Activated CD8-positive, alpha-beta memory T cell treated with anti-CD3 and anti-CD28 coated beads for 48 hours (primary cell): ENCODE measurements at regions not wholly inside any gene's neighbourhood (a gene's known extent, or its start where the extent isn't known, plus 50 kb on each side); places are given as distances from the start of the nearest gene placed in this dataset.
"Not testable (repeated sequence)": the region's sequence is repeated elsewhere in the genome, so short reads cannot be mapped to it uniquely, and the experiment has no call there.

Experiments used
- DNase-seq, 3 experiments: peaks; one replicate each; pipeline ENCODE4 v3.0.0-alpha.2; 2020; ENCODE audit warnings: low read depth in 2 of 3, low spot score in 2 of 3

DNA sequence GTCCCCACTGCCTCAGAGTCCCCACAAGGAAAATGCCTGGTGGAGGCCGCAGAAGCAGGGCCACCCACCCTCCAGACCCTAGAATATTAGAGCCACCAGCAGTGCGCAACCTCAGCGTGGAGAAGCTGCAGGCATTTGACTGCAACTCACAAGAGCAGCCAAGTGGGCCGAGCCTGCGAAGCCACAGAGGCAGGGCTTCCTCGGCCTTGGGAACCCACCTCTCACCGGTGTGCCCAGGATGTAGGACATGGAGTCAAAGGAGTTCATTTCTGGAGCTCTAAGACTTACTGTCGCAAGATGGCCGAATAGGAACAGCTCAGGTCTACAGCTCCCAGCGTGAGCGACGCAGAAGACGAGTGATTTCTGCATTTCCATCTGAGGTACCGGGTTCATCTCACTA is 397.9 kb upstream of the PIK3R1 start:
- DNase-seq = no peak

DNA sequence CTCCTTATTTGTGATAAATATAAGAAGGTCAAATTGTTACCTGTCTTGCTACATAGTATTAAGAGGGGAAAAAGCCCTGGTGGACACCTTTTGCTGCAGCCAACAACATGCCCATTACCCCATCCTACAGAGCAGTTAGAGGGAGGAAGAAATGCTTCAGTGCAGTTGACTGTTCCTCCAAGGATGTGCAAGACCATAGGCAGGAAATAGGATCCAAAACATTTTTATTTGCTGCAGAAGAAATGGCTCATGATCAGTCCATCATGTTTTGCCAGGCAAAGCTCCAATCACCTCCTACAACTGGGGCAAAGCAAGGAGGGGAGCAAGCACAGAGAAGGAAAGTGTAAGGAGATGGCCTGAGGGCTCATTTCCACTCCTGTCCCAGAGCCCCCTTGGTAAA is 399.1 kb upstream of the PIK3R1 start:
- DNase-seq = no peak

DNA sequence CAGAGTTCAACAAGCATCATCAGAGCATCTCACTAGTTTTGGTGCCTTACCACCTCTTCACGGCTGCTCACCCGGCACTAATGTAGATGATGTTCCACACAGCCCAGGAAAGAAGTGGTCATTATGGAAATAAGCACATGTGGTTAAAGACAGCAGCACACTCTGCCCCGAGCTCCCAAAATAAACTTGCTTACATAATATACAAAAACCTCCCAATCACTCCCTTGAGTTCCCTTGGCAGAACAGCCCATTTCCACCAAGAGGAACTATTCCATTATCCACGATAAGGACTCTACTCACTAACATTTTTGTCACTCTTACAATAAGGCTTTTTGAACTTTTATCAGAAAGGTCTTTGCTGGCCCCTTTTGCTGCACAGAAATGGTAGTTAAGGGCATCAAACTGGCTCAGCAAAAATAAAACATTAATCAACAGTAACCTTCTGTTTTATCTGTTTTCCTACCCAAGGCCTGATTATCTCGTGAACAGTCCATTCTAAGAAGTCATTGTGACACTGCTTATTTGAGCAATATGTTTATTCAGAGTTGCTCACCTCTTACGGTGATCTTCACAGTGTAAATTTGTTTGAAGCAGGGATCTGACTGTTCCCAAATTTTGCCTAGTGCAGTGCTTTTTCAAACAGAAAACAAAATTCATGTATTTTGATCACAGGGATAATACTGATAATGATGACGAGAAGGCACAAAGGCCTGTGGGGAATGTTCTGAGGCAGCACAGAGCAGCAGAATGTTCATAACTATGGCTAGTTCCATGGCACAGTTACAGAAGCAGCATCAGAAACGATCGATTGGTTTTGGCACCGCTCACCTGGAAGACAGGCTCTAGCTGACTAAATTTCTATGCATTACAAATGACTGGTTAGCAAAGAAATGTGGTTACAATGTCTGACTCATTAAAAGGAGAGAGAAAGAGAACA is 399.8 kb upstream of the PIK3R1 start:
- no peak for DNase-seq

DNA sequence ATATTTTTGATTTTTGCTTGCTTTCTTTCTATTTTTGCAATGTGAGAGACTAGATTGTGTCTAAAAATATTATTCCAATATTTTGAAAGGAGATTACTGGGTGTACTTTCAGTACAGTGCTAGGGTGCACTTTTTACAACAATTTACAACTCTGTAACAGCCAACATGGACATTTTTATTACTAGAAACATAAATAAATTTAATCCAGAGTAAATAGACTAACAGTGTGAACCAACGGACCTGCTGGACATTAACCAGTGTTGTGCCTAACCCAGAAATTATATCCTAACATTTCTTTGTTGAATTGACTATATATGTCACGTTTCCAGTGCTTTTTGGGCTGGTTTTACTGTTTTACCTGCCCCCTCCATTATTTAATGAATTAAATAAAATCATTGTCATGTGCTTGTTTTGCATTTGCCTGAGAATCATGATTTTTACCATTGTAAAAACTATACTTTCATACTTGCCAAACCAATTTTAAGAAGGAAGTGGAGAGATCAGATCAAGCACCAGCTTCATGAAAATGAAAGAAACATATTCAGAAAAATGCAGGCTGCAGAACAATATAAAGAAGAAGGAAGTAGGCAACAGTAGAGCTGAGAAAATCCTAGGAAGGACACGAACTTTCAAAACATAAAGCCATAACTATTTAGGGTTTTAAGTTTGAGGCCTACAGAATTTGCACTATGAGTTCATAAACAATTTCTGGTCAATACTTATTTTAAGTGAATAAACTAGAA is 400.8 kb upstream of the PIK3R1 start:
- no peak for DNase-seq

DNA sequence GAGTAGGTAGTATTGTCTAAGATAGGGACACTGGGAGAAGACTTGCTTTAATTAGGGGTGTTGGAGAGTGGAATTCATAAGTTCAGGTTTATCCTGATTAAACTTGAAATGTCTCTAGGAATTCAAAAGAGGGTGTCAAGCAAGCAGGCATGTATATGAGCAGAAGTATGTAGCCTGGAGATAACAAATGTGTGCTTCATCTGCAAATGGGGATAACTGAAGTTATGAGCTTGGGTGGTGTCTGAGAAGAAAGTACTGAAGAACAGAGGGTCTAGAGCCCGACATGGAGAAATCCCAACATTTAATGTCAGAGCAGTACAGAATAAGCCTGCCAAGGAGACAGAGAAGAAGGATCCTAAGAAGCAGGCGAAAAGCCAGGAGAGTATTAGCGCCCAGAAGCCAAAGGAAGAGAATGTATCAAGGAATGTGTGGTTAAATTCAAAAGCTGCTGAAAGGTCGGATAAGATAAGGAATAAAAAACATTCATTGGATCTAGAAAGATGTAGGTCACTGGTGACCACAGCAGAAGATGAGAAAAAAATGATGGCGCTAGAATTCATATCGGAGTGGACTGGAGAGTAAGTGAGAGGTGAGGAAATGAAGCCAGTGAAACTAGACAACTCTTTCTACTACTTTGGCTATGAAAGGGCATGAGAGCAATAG is 401.5 kb upstream of the PIK3R1 start:
- DNase-seq = no peak

DNA sequence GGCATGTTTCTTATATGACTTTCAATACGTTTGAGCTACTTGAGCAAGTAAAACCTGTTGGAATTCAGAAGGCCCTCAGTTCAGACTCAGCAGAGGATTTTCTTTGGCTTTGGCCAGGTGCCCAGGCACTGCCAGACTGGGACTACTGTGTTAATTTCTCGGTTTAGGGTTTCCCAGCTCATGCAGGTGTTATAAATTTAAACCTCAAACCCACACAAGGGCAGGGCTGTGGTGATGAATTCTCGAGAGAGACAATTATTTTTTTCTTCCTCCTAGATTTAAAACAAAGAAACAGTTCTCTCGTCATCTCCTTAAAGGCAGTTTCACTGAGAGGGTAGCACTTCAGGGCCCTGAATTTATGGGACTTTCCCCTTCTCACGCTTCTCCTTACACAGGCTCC is 406.0 kb upstream of the PIK3R1 start:
- no peak for DNase-seq

DNA sequence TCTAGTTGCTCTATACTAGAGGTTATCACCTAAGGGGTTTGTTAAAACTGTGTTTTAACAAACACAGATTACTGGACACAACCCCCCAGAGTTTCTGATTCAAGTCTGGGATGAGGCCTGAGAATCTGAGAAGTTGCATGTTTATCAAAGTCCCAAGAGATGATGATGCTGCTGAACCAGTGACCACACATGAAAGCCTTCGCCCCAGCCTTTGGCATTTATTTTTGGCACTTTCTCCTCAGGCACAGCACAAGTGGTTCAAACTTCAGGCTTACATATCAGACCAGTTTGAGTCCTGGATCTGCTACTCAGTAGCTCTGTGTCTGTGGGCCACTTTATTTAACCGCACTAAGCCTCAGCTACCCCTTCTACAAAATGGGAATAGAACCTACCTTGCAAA is 407.2 kb upstream of the PIK3R1 start:
- no peak for DNase-seq

DNA sequence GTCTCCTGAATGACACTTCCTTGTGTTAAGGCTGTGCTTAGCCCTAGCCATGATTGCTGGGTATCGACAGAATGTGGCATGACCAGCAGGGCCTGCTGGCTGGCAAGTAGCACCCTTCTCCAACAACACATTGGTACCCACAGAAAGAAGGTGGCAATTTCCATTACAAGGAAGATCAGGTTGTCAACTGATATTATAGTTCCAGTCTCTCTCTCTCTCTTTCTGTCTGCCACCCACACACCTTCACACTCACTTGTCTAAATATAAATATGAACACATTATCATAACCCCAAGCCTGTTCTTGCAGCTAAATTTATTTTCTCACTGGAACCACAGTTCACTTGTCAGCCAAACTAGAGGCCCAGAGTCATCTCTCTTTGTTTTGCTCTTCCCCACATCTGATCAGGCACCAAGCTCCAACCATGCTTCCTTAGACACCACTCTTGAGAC is 408.1 kb upstream of the PIK3R1 start:
- DNase-seq = no peak

DNA sequence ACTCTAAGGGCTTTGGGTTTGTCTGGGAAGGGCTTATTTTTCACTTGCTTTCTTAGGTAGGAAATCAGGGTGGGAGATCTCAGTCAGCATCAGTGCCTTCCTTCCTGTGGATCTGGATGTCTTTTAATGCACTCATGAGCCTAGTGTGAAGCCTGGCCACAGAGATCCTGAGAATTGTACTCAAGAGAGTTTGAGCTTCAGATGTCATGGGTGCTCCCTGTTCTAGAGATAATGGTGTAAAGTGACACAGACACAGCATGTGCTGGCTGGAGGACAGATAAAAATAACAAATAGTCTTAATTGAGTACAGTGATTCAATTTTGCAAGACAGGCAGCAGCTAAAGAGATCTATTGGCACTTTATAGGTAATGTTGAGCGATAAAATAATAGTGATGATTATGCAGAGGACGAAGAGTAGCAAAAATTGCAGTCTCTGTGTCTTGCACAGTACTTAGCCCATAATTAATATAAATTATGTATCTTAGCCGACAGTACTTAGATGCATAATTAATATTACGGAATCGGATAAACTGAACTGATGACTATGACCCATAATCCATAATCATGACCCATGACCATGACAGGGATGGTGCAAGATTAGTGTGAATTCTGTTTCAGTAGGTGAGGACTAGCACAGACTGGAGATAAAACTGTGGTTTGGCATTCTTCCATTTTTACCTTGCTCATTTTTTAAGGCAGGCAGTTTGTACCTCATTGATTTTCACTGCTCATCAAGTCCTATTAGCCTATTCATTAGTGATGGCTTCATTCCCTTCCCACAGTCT is 408.7 kb upstream of the PIK3R1 start:
- DNase-seq = no peak

DNA sequence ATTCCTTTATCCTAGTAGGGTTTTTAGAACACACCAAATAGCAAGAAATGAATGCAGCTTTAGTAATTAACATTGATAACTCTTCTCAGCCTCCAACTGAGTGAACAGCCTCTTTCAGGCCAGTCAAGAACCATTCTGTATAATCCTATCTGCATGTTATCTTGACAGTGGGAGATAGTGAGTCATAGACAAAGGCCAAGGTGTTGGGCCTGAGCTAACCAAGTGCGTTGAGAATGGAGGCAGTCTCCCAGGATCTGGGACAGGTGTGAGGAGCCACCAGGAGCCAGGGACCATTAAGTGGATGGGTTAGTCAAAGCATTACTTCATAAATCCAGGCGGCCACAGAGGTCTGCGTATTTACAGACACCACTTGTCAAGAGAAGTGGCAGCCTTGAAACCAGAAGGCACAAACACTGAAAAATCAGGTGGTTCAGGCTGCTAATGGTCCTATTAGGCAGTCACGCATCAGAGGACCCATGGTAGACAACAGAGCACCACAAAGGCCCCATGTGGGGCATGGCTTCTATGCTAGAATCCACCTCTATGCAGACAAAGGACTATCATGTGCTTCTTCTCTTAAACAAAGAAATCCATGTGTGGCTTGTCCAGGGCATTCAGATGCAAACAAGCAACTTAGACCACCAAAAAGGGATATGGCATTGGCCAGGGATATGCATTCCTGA is 409.7 kb upstream of the PIK3R1 start:
- DNase-seq = no peak

DNA sequence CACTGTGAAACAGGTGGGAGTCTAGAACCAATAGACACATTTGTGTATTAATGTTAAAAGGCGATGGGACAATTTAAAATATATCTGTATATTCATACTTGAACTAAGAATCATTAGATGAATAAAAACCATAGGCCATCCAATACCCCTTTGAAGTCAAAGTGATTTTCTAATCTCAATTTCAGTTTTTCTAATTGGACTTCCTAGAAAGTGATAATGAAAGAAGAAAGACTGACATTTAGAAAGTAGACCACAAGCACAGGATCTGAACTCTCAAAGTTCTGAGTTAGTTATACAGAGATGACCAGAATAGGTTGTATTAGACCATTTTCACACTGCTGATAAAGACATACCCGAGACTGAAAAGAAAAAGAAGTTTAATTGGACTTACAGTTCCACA is 412.8 kb upstream of the PIK3R1 start:
- no peak for DNase-seq

DNA sequence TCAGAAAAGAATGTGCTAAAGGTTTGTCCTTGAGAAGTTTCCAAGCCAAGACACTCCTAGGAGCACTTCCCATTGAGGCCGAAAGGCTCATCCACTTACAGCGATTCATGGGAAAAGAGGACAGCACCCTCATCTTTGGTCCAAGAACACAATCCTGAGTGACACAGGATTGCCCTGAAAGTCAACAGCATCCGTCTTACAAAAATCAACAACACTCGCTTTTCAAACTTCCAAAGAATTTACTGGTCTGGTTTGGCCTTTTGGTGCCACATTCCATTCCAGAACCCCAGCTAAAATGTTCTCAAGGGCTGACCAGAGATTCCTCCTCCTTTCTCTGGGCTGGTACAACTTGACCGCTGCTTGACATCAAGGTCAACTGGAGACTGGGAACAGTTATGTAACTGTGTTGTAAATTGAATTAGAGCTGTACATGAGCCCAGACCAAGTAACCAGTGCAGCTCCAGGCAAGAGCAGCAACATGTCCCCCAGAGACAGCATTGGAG is 415.8 kb upstream of the PIK3R1 start:
- no peak for DNase-seq

DNA sequence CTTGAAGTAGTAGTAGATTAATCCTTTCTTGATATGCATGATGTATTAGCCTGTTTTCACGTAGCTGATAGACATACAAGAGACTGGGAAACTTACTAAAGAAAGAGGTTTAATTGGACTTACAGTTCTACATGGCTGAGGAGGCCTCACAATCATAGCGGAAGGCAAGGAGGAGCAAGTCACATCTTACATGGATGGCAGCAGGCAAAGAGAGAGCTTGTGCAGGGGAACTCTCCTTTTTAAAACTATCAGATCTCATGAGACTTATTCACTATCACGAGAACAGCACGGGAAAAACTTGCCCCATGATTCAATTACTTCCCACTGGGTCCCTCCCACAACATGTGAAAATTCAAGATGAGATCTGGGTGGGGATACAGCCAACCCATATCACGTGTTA is 417.1 kb upstream of the PIK3R1 start:
- not testable (repeated sequence) for DNase-seq

DNA sequence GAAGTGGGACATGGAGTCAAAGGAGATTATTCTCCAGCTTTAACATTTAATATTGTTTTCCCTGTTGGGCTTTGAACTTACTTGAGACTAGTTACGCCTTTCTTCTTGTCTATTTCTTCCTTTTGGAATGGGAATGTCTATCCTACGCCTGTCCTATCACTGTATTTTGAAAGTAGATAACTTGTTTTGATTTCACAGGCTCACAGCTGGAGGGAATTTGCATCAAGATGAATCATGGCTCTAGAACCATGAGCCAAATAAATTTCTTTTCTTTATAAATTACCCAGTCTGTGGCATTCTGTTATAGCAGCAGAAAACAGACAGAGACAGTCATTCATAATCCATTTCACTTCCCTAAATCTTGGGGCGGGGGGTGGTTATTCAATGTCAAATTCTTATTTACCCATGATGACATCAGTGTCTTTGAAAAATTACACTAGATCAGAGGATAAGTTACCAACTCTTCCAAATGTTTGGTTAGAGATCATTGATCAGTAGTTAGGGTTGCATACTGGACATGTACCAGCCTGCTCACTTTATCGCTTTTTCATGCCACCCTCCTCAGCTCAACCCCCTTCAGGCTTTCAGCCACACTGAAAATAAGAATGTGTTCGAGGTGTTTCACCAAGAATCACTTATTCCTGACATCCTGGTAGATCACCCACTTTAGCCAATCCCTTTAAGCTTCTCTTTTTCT is 419.6 kb upstream of the PIK3R1 start:
- DNase-seq = no peak

DNA sequence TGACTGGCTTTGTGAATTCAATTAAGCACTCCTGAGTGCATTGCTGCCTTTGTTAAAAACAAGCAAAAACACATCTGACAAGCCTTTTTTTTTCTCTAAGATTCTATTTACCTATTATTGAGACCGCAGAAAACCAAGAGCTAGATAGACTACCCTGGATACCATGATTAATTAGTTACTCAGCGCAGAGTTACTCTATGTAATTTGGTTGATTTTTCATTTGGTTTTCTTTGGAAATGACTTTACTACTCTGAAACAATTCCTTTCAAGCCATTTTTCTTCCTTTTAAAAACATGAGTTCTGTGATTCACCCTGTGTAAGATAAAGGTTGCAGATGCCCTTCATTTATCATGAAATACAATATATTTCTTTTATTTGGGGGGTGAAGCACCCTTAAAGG is 421.6 kb upstream of the PIK3R1 start:
- no peak for DNase-seq

DNA sequence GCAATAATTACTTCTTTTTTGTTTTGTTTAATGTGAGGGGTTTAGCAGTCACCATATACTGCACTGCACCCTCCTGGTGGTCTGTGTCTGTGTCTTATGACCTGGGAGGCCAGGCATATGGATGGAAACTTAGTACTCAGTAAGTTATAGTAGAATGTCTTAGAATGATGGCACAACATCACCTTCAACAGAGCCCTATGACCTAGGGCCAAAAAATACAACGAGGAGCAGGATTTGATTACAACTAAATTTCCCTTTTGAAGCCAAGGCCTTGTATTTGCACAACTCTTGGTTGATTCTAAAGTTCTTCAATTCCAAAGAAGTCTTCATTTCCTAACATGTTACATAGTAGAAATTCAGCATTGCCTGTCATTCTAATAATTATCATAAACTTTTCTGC is 422.1 kb upstream of the PIK3R1 start:
- no peak for DNase-seq

DNA sequence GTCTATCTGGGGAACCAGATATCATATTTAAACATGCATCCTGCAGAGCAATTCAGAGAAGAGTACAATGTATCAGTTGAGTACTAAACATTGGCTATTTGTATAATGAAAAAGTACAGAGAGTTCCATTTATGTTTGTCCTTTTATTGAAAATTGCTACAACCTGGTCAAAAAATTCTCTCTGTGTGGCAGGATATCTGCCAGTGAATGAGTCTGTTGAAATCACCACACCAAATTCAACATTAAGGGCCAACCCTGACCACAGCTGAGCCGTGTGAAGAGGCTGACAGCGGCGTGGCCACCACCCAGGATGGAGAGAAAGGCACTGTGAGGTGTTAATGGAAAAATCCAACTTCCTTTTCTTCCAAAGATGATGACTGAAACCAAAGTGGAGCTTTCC is 422.7 kb upstream of the PIK3R1 start:
- DNase-seq = no peak

DNA sequence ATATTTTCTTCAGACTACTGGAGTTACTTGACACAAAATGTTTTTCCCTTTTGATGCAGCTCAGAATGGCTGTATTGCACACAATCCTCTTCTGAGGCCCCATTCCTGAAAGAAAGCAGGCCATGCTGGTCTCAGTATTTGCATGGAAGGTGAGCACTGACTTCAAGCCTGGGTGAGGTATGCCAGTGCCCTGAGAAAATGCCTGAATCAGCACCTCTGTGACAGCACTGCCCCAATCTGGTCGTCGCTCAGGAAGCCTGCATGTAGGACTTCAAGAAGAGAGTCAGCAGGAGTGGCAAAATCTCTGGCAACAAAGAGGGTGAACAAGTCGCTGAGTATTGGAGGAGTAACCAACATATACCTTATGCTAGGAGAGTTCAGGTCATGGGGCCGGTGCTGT is 425.2 kb upstream of the PIK3R1 start:
- no peak for DNase-seq

DNA sequence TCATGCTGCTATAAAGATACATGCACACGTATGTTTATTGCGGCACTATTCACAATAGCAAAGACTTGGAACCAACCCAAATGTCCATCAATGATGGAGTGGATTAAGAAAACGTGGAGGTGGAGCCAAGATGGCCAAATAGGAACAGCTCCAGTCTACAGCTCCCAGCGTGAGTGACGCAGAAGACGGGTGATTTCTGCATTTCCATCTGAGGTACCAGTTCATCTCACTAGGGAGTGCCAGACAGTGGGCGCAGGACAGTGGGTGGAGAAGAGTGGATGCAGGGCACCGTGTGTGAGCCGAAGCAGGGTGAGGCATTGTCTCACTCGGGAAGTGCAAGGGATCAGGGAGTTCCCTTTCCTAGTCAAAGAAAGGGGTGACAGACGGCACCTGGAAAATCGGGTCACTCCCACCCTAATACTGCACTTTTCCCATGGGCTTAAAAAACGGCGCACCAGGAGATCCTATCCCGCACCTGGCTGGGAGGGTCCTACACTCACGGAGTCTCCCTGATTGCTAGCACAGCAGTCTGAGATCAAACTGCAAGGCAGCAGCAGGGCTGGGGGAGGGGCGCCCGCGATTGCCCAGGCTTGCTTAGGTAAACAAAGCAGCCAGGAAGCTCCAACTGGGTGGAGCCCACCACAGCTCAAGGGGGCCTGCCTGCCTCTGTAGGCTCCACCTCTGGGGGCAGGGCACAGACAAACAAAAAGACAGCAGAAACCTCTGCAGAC is 435.5 kb upstream of the PIK3R1 start:
- not testable (repeated sequence) for DNase-seq
